ENCODE measurements at regions not wholly inside any gene's neighbourhood (a gene's known extent, or its start where the extent isn't known, plus 50 kb on each side); places are given as distances from the start of the nearest gene placed in this dataset.

GRCh38 chr6:166774770-166775169 lies 147.7 kb upstream of the RPS6KA2 start:
- DNase-seq (ENCODE audit: low read depth): no peak

- no peak for DNase-seq (ENCODE audit: low read depth)
These were observed 147.2 kb upstream of the RPS6KA2 start for GRCh38 chr6:166774292-166774691.

DNA sequence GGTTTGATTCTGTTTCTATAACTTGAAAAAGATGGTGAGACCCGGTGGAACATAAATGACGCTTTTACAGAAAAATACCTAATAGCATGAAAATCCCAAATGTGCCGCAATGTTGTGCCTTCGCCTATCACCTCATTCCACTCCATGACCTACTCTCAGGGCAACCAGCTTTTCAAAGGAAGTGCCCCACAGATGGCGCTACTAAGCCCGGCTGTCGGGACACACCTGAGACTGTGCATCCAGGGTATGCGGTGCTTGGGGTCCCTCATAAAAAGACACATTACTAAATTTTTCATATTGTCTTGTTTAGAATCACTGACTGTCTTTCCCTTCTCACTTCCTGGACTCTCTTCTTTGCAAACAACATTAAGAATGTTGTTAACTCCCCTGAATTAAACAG lies 145.5 kb upstream of the RPS6KA2 start:
- DNase-seq (ENCODE audit: low read depth): no peak

DNA sequence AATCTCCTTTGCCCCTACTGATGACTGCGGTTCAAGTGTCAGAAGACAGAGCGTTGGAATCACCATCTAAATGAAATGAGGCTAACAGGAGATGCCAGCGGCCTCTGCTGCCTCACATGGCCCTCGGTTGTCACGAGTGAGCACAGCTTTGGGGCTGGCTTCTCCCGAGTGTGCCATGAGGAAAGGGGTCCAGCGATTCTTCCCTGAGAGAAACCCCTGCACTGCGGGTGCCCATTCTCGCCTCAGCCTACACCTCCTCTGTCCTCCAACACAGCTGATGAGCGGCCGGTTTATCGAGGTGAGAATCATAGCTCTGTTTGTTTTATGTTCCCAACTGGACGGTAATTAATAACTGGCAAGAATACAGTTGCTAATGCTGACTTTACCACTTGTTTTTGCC lies 144.7 kb upstream of the RPS6KA2 start:
- DNase-seq (ENCODE audit: low read depth): no peak

DNA sequence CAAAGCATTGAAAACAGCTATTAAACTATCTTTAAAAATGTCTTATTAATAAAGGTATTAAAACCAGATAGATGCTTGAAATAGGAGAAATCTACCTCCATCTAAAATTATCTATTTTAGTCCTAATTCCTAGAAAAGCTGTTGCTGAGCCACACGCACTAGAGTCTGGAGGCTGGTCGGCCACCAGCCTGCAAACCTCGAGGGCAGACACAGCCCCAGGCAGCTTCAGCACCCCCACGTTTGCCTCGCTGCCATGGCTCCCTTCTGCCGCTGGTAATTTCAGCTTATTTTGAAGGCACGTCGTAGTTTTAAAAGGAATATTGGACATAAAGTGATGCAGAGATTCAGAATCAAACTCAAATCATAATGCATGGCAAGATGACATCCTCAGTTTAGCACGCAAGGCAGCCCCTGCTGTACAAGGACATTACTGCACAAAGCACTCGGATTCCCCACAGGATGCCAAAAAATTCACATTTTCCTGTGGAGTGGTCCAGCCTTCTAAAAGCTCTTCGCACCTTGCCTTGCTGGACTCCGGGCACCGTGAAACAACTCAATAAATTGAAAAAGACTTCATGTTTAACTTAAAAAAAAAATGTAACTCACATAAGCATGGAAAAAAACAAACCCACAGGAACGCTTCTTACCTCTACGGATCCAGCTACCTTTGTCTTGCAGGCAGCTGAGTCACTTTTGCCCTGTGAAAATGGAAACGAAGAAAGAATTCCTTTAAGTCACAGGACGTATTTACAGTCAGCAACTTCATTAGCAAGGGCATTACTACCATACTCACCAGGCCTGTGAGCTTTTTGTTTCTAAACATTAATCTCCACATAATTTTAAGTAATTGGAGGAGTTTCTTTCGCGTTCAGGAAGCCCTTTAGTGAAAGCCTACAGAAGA lies 143.4 kb upstream of the RPS6KA2 start:
- no peak for DNase-seq (ENCODE audit: low read depth)

DNA sequence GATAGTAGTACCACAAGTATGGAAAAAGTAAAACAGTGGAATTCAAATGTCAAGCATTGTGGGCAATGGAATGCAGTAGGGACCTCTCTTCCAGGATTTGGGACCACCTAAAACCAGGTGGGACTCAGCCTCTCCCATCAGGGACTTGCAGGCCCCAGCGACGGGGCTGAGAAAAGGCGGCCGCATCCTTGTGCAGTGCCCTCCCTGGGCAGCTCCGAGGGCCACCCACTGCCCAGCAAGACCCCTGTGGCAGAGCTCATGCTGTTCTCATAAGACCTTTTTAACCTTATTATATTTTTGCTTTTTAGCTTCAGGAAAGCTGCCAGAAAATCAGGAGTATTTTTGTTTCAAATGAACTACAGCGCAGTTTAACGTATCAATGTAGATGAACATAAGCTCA lies 142.6 kb upstream of the RPS6KA2 start:
- no peak for DNase-seq (ENCODE audit: low read depth)

- DNase-seq (ENCODE audit: low read depth): no peak
These were observed 141.7 kb upstream of the RPS6KA2 start for GRCh38 chr6:166768761-166769160.

- DNase-seq (ENCODE audit: low read depth): no peak
These were observed 140.2 kb upstream of the RPS6KA2 start for GRCh38 chr6:166767230-166767629.

GRCh38 chr6:166766769-166767168 lies 139.7 kb upstream of the RPS6KA2 start:
- no peak for DNase-seq (ENCODE audit: low read depth)

GRCh38 chr6:166765234-166765541 lies 138.1 kb upstream of the RPS6KA2 start:
- no peak for DNase-seq (ENCODE audit: low read depth)

DNA sequence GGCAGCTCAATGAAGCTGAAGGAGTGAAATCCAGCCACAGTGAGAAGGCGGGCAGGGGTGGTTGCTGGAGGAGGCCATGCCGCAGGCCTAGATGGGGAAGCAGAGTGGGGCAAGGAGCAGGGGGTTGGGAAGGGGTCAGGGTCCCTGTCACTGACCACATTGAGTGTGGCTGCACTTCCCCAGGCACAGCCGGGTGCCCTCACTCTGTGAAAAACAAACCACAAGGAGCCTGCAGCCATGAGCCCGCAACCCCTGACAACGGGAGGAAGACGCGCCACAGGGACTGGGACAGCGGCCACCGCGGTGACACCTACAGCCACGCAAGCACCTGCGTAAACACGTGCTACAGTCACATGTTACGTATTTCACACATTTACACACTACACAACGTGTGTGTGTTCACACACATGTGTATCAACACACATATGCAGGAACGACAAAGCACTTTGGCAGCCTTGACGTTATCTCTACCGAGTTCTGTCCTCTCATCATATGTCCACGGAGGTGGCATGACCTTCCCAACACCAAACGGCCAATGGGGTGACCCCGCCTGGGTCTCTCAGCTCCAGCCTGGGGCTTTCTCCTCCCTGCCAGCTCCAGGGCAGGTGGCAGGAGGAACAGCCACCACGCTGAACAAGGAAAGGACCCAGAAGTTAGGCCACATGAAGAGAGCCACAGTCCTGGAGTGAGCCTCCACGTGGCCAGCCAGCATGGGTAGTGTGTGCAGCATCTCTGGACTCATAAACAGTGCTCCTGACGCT lies 137.6 kb upstream of the RPS6KA2 start:
- no peak for DNase-seq (ENCODE audit: low read depth)

GRCh38 chr6:166763606-166764472 lies 136.8 kb upstream of the RPS6KA2 start:
- no peak for DNase-seq (ENCODE audit: low read depth)

GRCh38 chr6:166761801-166762200 lies 134.8 kb upstream of the RPS6KA2 start:
- DNase-seq (ENCODE audit: low read depth): no peak

- no peak for DNase-seq (ENCODE audit: low read depth)
These were observed 133.2 kb upstream of the RPS6KA2 start for GRCh38 chr6:166760288-166760687.

- no peak for DNase-seq (ENCODE audit: low read depth)
These were observed 131.2 kb upstream of the RPS6KA2 start for GRCh38 chr6:166758136-166758704.

GRCh38 chr6:166757232-166758135 lies 130.4 kb upstream of the RPS6KA2 start:
- DNase-seq (ENCODE audit: low read depth): peak; percentile 23

GRCh38 chr6:166754218-166755030 lies 127.4 kb upstream of the RPS6KA2 start:
- no peak for DNase-seq (ENCODE audit: low read depth)

DNA sequence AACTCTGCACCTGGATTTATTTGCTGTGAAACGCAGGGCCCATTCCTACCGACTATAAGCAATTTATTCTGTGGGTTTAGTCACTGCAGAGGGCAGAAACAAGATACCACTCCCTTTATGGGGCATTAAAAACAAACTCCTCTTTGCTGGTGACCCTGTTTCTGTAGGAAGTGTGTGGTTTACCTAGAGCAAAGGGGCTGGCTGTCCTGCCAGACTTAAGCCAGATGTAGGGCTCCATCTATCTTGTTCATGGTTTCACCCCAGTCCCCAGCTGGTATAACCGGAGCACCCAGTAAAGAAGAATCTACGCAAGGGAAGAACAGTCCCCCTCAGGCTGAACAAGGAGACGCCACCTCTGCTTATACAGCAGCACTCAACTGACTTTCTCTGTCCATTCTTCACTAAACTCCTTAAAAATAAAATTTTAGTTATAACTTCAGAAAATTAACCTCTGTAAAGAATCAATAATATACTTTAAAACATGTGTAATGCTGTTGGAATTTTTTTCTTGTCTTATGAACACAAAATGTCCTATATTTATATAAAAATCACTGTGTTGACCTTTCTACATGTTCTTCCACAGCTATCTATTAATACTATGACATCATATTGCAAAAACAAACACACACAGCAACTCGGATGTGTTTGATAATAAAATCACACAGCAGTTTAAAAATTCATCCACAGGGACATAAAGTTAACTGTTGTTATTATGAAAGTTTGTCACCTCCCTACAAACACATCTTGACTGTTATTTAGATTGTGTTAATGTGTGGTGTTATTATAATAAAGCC lies 126.1 kb upstream of the RPS6KA2 start:
- no peak for DNase-seq (ENCODE audit: low read depth)

GRCh38 chr6:166752097-166752496 lies 125.0 kb upstream of the RPS6KA2 start:
- DNase-seq (ENCODE audit: low read depth): no peak

Data from EH (cell line).